Cerebellar nuclear complex (tissue), 1 donor: ENCODE measurements at regions not wholly inside any gene's neighbourhood (a gene's known extent, or its start where the extent isn't known, plus 50 kb on each side); places are given as distances from the start of the nearest gene placed in this dataset.
"Not testable (repeated sequence)": the region's sequence is repeated elsewhere in the genome, so short reads cannot be mapped to it uniquely, and the experiment has no call there.

Experiments
- DNase-seq, 2 experiments: peaks; one replicate each; lab custom pipeline; 2025; lab: John Stamatoyannopoulos, UW

GRCh38 chr6:103554911-103555310 lies 1304.8 kb downstream of the HACE1 start:
- DNase-seq, result no peak

- no peak for DNase-seq
Observed at GRCh38 chr6:103538381-103538780, 1321.3 kb downstream of the HACE1 start.

- DNase-seq, result no peak
Observed at GRCh38 chr6:103534814-103535213, 1324.9 kb downstream of the HACE1 start.

GRCh38 chr6:103534095-103534494 lies 1325.6 kb downstream of the HACE1 start:
- DNase-seq, result no peak

GRCh38 chr6:103522045-103522444 lies 1337.7 kb downstream of the HACE1 start:
- DNase-seq, result no peak

- no peak for DNase-seq
Observed at GRCh38 chr6:103516336-103516735, 1343.4 kb downstream of the HACE1 start.

GRCh38 chr6:103507052-103507451 lies 1352.7 kb downstream of the HACE1 start:
- no peak for DNase-seq

- no peak for DNase-seq
Observed at GRCh38 chr6:103505155-103505518, 1354.6 kb downstream of the HACE1 start.

- no peak for DNase-seq
Observed at GRCh38 chr6:103504501-103505154, 1355.1 kb downstream of the HACE1 start.

- not testable (repeated sequence) for DNase-seq
Observed at GRCh38 chr6:103496588-103496987, 1363.1 kb downstream of the HACE1 start.

GRCh38 chr6:103456652-103457051 lies 1403.1 kb downstream of the HACE1 start:
- DNase-seq, result no peak

- DNase-seq, result no peak
Observed at GRCh38 chr6:103455275-103455674, 1404.4 kb downstream of the HACE1 start.

- DNase-seq, result no peak
Observed at GRCh38 chr6:103409475-103409874, 1450.2 kb downstream of the HACE1 start.

- no peak for DNase-seq
Observed at GRCh38 chr6:103405321-103405720, 1454.4 kb downstream of the HACE1 start.

- DNase-seq, result no peak
Observed at GRCh38 chr6:103404799-103405198, 1454.9 kb downstream of the HACE1 start.

GRCh38 chr6:103396768-103397167 lies 1463.0 kb downstream of the HACE1 start:
- DNase-seq, result no peak

- no peak for DNase-seq
Observed at GRCh38 chr6:103379272-103379671, 1480.4 kb downstream of the HACE1 start.

GRCh38 chr6:103367212-103367611 lies 1492.5 kb downstream of the HACE1 start:
- DNase-seq, result no peak

- no peak for DNase-seq
Observed at GRCh38 chr6:103356531-103356930, 1503.2 kb downstream of the HACE1 start.

GRCh38 chr6:103344554-103345163 lies 1515.1 kb downstream of the HACE1 start:
- no peak for DNase-seq

GRCh38 chr6:103335412-103335811 lies 1524.3 kb downstream of the HACE1 start:
- no peak for DNase-seq

GRCh38 chr6:103326760-103327757 lies 1532.7 kb downstream of the HACE1 start:
- peak in 1 of 2 experiments; percentile 27 for DNase-seq

GRCh38 chr6:103313432-103313831 lies 1546.3 kb downstream of the HACE1 start:
- no peak for DNase-seq
